HG03039 (cell line): ENCODE measurements at regions not wholly inside any gene's neighbourhood (a gene's known extent, or its start where the extent isn't known, plus 50 kb on each side); places are given as distances from the start of the nearest gene placed in this dataset.
"Not testable (repeated sequence)": the region's sequence is repeated elsewhere in the genome, so short reads cannot be mapped to it uniquely, and the experiment has no call there.

ENCODE experiments used
- ATAC-seq: cut with Tn5 transposase; IDR thresholded peaks from one replicate; pipeline ENCODE4 v1.9.1; 2021; ENCODE audit warnings: mild to moderate bottlenecking, moderate library complexity; ENCODE audit not compliant: unreplicated experiment

DNA sequence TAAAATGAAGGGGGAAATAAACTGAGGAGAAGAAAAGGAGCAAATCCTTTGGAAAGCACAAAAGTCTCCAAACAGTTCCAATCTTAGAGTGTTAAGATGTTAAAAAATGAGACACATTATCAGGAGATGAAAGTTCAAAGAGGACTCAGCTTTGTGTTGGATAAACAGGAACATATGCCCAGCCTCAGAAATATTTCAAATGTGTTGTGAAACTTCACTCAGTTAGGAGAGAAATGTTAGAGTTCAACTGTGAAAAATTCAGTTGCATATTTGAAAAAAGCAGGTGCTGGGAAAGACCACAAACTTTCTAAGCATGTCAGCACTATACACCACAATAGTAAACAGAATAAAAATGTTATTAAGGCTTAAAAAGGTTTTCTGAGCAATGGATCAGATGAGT is 136.8 kb upstream of the PRKD1 start:
- no peak for ATAC-seq

DNA sequence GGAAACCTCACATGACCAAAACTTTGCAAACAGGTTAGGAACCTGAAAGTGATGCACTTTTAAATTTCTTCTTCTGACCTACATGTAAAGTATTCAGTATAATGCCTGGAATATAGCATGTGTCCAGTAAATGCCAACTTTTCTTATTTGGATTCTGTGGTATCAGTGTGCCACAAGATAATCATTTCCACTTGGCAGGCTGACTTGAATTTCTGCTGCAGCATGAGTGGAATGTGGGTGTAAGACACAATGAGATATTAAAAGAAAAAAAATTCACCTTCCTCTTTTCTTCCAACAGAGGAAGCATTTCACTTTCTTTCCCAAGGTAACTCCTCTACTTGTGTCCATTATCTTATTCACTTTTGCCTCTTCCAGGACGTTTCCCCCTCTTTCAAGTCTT is 141.9 kb upstream of the PRKD1 start:
- no peak for ATAC-seq

DNA sequence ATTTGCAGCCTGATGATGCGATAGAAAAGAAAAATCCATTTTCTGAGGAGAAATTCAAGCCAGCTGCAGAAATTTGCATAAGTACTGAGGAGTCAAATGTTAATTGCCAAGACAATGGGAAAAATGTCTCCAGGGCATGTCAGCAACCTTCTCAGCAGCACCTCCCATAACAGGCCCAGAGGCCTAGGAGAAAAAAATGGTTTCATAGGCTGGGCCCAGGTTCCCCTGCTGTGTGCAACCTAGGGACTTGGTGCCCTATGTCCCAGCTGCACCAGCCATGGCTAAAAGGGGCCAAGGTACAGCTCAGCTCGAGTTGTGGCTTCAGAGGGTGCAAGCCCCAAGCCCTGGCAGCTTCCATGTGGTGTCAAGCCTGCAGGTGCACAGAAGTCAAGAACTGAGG is 144.8 kb upstream of the PRKD1 start:
- not testable (repeated sequence) for ATAC-seq

DNA sequence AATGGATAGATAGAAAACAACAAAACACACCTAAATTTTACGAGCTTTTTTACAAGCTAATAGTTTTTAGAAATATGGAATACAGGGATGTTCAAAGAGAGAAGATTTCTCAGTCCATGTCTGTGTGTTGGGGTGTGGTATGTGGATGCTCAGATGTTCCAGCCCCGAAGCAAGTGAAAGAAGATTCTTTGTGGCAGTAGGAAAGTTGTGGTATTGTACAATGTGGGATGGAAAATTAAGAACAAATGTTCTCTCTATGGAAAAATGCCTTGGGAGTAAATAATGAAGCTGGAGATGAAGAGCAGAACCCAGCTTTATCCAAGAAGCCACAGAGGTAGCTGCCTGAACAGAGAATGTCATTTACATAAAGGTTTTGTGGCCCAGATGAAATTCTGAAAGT is 150.3 kb upstream of the PRKD1 start:
- no peak for ATAC-seq

DNA sequence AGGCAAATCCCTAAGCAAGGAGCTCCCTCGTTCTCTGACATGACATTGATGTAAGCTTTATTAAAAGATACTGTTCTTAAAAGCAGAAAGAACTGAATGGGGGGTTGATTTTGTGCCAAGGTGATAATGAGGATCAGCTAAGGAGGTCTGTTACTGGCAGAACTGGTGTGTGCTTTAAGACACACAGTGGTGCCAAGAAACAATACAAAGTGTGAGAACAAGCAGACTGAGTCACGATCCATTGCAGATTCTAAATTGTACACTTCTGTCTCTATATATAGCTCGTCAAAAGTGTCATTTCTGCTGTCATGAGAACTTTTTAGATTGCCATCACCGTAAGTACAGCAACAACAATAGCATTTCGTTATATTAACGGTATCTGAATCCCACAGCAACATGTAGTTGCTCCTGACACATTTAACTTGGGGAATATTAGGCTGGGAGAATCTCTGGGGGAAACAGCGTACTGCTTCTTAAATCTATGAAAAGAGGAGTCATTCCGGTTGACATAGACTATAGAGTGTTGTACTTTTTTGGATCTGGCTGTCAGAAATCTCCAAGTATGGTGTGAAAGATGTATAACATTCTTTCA is 151.3 kb upstream of the PRKD1 start:
- no peak for ATAC-seq

DNA sequence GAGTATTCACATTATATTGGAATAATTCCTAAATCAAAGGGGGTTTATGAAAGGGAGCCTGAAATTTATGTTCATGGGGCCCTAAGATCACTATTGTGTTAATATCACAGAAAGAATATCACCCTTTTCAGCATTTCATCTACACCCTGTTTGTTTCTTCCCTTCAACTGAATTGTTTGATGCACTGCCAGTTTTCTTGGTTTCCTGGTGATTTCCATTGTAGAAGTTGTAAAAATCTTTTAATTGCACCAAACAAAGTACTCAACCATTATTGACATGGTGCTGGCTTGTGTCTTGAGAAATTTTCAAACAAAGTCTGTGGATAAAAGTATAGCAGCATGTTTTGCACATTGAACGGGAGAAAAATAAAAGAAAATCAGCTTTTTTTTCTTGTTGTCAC is 154.8 kb upstream of the PRKD1 start:
- no peak for ATAC-seq

DNA sequence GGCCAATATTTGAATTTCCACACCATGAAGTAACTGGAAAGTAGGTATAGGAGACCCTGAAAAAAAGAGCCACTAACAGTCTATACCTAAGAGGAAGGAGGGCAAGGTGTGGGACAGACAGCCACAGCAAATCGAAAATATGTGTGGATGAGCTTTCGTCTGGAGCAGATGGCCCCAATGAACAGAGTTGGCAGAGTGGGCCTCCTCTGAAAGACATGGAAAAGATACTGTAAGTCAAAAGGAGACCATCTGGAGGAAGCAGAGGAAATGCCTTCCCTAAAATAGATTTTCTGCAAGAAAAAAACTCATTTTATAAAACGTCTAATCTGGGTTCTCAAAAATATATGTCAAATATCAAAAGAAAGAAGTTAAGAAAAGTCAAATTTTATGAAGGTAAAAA is 157.2 kb upstream of the PRKD1 start:
- no peak for ATAC-seq

DNA sequence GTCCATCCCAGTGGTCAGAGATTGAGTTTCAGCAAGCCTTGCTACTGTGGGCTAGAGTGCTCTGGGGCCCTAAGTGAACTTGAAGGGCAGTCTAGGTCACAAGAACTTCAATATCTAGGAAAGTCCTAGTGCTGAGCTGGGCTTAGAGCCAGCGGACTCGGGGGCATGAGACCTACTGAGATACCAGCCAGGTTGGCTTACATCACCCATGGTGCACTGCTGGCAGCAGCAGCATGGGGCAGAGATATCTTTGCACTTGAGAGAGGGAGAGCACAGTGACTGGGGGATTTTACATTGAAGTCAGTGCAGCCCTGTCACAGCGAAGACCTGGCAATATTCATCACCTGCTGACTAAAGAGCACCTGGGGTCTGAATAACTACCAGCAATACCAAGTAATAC is 158.3 kb upstream of the PRKD1 start:
- no peak for ATAC-seq

DNA sequence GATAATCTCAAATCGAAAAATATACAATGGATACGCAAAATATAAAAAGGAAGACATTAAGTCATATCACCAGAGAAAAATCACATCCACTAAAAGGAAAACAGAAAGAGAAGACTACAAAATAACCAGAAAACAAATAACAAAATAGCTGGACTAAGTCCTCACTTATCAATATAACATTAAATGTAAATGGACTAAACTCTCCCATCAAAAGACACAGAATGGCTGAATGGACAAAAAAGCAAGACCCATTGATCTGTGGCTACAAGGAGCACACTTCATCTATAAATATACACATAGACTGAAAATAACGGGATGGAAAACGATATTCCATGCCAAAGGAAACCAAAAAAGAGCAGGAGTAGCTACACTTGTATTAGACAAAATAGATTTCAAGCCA is 161.0 kb upstream of the PRKD1 start:
- no peak for ATAC-seq

DNA sequence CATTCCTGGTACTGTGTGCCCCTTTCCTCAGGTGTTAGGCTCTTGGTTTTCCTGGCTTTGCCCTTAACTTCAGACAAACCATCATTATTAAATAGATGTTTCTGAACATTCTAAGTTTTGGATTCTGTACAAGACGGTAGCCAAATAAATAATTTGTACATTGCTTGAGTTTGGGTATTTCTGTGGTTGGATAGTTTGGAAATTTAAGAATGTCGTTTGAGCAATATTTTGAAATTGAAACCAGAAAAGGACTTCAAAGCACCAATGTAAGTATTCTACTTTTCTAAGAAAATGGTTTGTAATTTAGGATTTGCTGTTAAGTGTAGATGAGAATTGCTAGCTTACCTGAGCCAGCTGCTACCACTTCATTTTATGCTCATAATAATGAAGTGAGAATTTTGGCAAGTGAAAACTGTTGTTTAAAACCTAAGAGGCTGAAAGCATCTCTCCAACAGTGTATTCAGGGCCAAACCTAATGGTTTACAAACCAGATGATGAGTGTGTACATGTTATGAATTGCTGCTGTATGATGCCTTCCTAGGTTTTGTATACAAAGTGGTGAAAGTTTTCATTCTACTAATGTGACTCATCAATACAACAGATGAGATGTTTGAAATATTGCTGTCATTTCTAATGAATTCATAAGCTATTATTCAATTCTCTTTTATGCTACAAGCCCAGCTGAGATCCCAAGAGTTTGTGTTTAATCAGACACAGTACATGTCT is 181.5 kb upstream of the PRKD1 start:
- no peak for ATAC-seq

DNA sequence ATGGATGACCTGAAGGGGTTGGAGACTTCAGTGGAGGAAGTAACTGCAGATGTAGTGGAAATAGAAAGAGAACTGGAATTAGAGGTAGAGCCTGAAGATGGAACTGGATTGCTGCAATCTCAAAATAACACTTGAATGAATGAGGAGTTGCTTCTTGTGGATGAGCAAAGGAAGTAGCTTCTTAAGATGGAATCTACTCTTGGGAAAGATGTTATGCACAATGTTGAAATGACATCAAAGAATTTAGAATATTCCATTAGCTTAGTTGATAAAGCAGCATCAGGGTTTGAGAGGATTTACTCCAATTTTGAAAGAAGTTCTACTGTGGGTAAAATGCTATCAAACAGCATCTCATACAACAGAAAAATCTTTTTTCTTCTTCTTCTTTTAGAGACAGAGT is 186.4 kb upstream of the PRKD1 start:
- no peak for ATAC-seq

DNA sequence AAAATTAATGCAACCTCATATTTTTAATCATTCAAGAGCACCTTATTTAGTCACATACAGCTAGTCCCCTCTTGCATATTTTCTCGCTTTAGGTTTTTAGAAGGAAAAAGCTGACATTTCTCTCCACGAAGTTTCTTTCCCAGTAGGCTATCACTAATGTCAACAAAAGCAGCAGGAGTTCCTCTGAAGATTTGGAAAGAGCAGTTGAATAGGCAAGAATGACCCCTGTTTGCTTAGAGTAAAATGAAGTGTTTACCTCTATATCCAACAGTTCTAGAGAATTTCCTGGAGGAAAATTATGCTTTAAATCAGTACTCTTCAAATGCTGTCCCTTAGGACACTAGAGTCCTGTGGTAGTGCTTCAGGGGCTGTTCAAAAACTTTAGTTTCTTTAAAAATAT is 188.1 kb upstream of the PRKD1 start:
- ATAC-seq = no peak

DNA sequence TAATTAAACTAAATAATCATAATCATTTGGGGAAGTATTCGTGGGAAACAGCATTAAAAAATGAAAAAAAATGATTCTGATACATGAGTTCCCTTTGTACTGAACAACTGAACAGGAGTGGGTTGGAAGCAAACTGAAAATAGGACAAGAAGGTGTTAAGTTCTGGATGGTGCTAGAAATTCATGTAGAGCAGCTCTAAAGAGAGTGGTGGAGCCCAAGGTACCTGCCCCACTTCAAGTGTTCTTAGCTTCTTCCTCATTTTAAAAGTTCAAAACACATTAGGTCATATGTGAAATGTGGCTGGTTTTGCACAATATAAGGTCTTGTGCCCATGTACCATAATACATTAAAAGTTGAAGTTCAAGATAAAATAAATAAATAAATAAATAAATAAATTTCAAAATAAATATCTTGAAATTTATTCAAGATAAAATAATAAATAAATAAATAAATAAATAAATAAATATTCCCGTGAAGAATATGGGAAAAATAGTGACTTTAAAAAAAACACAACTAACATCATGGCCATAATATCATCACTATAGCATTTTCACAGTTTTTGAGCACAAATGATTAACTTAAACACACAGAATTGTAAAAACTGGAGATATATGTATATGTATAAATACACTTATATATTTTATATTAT is 191.5 kb upstream of the PRKD1 start:
- ATAC-seq = no peak

DNA sequence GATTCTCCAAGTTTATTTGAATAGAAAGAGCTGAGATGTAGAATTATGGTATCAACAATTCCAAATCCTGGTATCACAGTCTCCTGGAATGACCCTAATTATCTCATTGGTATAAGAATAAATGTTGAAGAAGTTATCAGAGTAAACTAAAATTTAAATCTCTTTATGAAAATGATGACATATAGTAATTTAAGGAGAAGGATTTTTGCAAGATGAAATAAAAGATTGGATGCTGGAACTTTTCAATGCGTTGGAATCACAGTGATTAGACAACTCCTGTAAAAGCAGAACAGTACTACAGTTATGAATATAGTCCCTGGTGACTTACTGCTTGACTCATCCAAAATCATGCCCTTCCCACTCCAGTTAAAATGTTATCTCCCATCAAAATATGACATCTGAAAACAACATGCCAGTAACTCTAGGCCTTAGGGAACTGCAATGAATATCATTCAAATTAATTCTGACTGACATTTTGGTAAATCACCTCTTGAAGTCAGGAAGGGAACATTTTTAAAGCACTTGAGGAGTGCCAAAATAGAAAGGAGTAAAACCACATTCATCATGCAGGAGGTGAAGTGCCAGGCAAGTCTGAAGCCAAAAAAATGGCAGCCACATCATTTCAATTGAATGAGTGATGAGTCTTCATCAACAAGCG is 197.8 kb upstream of the PRKD1 start:
- ATAC-seq = no peak

DNA sequence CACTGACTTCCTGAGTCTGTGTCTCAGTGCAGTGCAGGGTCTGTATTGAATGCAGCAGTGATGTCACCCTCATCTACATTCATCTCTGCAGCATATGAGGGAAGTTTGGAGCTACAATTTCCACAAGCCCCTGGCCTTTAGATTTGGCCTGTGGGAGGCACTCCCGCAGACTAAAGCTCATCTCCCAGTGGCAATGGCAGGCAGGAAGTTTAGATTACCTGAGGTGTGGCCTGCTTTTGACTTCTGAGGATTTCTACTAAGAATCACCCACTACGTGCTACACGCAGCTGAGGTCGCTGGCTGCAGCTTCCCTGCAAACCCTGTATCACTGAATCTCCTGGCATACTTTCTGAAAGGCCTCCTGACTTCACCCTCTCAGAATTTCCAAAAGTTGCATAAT is 202.2 kb upstream of the PRKD1 start:
- no peak for ATAC-seq

DNA sequence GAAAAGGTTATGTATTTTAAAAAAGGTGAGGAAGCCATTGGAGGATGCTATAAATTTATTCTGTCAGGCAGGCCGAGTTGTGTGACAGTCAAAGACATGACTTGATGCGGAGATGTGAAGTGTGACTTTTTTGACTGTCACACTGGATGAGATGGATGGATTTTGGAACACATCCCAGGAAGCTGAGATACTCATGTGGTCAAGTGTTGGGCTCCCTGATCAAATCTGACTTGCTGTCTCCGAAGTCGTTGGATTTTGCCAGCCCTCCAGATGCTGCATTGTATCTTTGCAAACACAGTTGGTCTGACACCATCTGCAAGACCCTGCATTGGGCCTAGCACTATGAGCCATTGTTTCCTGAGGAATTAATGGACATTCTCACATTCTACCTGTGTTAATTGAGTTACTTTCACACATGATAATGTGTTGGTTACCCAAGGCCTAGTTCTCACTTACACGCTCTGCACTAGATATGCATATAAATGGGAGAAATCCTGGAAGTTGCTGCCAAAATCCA is 204.0 kb upstream of the PRKD1 start:
- ATAC-seq = no peak

DNA sequence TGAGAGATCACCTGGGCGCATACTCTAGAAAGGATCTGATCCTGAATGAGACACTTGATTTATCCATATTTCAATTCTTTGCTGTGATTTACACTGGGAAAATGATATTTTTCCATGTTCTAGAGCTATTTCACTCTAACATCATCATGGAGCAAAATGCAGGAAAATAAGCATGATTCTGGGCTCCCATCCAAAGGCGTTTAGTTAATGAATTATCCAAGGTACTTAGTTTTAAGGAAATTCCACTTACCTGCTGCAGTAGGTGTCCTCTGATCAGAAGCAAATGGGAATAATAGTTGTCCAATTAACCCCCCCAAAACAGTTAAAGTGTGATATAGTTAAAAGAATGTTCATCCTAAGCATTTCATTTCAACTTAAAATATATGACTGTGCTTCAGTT is 204.5 kb upstream of the PRKD1 start:
- no peak for ATAC-seq

DNA sequence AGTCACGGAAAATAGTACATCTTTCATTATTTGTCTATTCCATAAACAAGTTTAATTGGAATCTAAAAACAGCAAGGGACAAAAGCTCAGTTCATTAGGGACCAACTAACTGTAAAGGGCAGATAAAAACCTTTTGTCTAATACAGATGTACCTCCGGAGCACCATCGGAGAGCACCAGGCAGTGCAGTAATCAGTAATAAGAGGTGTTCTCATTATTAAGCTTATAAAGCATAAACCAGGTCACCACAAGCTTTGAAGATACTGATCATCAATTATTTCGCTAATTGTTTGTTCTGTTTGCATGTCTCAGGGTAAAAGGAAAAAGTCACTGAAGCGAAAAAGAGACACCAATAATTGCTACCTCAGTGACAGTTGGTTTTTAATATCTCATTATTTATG is 207.3 kb upstream of the PRKD1 start:
- ATAC-seq = no peak

DNA sequence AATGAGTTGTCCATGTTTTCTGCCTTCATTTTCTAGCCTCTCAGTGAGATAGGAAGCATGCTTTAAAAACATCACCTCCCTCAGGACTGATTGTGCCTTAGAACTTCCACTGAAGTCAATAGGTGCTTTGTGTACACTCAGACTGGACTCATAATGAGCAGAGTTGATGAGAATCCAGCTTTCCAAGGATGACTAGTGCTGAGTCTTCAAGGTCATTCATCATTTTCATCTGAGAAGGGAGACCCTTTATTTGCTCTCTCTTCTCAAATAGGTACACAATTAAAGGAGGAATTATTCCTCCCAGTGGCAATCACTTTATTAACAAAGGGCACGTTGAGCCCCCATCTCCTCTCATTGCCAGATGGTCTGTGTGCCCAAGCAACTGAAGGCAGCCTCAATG is 210.9 kb upstream of the PRKD1 start:
- ATAC-seq = no peak

DNA sequence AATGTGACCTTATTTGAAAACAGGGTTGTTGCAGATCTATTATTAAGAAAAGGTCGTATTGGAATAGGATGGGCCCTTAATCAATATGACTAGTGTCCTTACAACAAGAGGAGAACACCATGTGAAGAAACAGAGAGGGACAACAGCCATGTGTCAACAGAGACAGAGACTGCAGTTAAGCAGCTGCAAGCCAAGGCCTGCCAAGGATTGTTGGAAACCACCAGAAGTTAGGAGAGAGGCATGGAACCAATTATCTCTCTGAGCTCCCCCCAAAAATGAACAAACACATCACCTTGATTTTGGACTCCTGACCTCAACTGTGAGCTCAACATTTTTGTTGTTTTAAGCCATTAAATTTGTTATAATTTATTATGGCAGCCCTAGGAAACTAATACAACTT is 214.6 kb upstream of the PRKD1 start:
- no peak for ATAC-seq

DNA sequence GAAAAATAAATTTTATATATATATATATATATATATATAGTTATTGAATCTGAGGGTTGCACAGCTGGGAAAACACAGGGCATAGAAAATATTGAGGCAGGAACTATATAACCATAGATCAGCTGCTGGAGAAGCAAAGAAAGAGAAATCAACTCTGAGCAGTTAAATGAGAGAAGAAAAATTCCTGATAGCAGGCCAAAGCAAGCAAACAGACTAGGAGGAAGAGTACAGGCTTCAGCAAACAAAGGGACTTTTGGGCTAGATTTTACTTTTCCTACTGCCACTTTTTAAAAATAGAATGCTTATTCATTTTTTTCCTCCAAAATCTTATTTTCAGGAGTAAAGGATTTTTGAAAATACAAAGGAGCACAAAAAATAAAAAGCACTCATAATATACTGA is 216.0 kb upstream of the PRKD1 start:
- no peak for ATAC-seq

DNA sequence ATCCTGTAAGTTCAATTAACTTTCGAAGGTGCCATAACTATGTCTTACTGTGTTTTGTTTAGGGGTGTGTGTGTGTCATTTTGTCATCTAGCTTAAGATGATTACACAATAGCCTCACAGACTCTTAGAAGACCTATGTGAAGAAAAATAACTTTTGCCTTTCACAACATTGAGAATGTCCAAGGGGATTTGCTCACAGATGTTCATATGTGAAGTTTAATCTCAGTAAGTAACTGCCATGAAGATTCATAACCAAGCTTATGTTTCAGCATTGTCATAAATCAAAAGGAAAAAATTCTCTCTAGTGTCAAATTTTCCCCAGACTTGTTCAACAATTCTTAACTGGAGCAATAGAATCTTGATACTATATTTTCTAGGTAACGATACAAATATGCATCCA is 226.1 kb upstream of the PRKD1 start:
- no peak for ATAC-seq
